SK-N-MC (cell line): ENCODE measurements at regions not wholly inside any gene's neighbourhood (a gene's known extent, or its start where the extent isn't known, plus 50 kb on each side); places are given as distances from the start of the nearest gene placed in this dataset.
"Not testable (repeated sequence)": the region's sequence is repeated elsewhere in the genome, so short reads cannot be mapped to it uniquely, and the experiment has no call there.

Experiments
- EZH2 ChIP-seq: fragments of 200-600 bp; sonication (generic); IDR thresholded peaks from one replicate; pipeline ENCODE4 v1.6.1; 2017; ENCODE audit warnings: antibody characterized with exemption
- POLR2AphosphoS5 ChIP-seq: IDR thresholded peaks from 2 replicates; pipeline ENCODE4 v1.6.1; 2012; ENCODE audit warnings: mild to moderate bottlenecking, low read depth, low read length, borderline replicate concordance

- TF ChIP-seq POLR2AphosphoS5, EZH2: not testable (repeated sequence)
Measured at GRCh38 chr10:11688448-11688795, 53.8 kb upstream of the ECHDC3 start.
